SK-N-SH (cell line): ENCODE measurements at regions not wholly inside any gene's neighbourhood (a gene's known extent, or its start where the extent isn't known, plus 50 kb on each side); places are given as distances from the start of the nearest gene placed in this dataset.

Source experiments
- CHD2 ChIP-seq: fragments of 150-350 bp; IDR thresholded peaks from 2 replicates; pipeline ENCODE4 v1.6.1; 2018; ENCODE audit warnings: low read length; ENCODE audit not compliant: partially characterized antibody
- EP300 ChIP-seq, 2 experiments: IDR thresholded peaks; 2 replicates each; pipeline versions ENCODE4 v1.4.0 to v1.6.1; 2012; ENCODE audit warnings: borderline replicate concordance in 1 of 2, low read depth in 1 of 2, low read length in 1 of 2
- EZH2phosphoT487 ChIP-seq: fragments of 200-600 bp; sonication (generic); IDR thresholded peaks from 2 replicates; pipeline ENCODE4 v1.6.1; 2017; ENCODE audit warnings: low read depth, mixed run types, mild to moderate bottlenecking, antibody characterized with exemption, moderate library complexity, borderline replicate concordance
- POLR2AphosphoS5 ChIP-seq: IDR thresholded peaks from 2 replicates; pipeline ENCODE4 v1.6.1; 2012; ENCODE audit warnings: low read depth, low read length
- RAD21 ChIP-seq: IDR thresholded peaks from 2 replicates; pipeline ENCODE4 v1.6.1; 2012; ENCODE audit warnings: mild to moderate bottlenecking, low read length
- TF ChIP-seq, protein P1 (sequence below): fragments of 200-600 bp; sonication (generic); IDR thresholded peaks from 2 replicates; pipeline ENCODE4 v1.6.1; 2017; ENCODE audit warnings: antibody characterized with exemption, mild to moderate bottlenecking, moderate library complexity
- TF ChIP-seq, protein P2 (sequence below): IDR thresholded peaks from 2 replicates; pipeline ENCODE4 v1.6.1; 2012; ENCODE audit warnings: mild to moderate bottlenecking, low read depth, low read length, moderate library complexity
- TF ChIP-seq, protein P3 (sequence below): IDR thresholded peaks from 2 replicates; pipeline ENCODE4 v1.4.0; 2012; ENCODE audit warnings: low read depth, borderline replicate concordance

DNA sequence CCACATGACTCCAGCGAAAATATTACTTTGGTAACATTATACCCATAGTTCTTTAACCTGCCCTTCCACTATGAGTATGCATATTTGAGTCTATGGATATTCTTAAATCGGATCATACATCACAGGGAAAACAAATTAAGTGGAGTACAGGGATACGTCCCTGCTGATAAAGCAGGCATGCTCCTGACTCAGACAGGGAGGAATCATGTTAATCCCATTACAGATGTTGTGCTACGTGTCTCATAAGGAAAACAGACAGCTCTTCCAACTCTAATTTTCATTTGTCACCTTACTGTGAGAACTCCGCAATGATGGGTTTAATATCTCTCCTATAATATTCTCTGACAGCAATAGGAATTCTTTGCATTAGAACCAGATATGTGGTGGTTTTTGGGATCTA lies 469.5 kb upstream of the POM121L12 start:
- TF ChIP-seq, protein P1, sequence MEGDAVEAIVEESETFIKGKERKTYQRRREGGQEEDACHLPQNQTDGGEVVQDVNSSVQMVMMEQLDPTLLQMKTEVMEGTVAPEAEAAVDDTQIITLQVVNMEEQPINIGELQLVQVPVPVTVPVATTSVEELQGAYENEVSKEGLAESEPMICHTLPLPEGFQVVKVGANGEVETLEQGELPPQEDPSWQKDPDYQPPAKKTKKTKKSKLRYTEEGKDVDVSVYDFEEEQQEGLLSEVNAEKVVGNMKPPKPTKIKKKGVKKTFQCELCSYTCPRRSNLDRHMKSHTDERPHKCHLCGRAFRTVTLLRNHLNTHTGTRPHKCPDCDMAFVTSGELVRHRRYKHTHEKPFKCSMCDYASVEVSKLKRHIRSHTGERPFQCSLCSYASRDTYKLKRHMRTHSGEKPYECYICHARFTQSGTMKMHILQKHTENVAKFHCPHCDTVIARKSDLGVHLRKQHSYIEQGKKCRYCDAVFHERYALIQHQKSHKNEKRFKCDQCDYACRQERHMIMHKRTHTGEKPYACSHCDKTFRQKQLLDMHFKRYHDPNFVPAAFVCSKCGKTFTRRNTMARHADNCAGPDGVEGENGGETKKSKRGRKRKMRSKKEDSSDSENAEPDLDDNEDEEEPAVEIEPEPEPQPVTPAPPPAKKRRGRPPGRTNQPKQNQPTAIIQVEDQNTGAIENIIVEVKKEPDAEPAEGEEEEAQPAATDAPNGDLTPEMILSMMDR = no peak
- TF ChIP-seq EP300 (IDR thresholded peaks at IDR 0.05; ENCODE audit: borderline replicate concordance in 1 of 2, low read depth in 1 of 2, low read length in 1 of 2) (no peak), EZH2phosphoT487 (no peak), RAD21 (no peak), POLR2AphosphoS5 (no peak), CHD2 (no peak)
- TF ChIP-seq, protein P2, sequence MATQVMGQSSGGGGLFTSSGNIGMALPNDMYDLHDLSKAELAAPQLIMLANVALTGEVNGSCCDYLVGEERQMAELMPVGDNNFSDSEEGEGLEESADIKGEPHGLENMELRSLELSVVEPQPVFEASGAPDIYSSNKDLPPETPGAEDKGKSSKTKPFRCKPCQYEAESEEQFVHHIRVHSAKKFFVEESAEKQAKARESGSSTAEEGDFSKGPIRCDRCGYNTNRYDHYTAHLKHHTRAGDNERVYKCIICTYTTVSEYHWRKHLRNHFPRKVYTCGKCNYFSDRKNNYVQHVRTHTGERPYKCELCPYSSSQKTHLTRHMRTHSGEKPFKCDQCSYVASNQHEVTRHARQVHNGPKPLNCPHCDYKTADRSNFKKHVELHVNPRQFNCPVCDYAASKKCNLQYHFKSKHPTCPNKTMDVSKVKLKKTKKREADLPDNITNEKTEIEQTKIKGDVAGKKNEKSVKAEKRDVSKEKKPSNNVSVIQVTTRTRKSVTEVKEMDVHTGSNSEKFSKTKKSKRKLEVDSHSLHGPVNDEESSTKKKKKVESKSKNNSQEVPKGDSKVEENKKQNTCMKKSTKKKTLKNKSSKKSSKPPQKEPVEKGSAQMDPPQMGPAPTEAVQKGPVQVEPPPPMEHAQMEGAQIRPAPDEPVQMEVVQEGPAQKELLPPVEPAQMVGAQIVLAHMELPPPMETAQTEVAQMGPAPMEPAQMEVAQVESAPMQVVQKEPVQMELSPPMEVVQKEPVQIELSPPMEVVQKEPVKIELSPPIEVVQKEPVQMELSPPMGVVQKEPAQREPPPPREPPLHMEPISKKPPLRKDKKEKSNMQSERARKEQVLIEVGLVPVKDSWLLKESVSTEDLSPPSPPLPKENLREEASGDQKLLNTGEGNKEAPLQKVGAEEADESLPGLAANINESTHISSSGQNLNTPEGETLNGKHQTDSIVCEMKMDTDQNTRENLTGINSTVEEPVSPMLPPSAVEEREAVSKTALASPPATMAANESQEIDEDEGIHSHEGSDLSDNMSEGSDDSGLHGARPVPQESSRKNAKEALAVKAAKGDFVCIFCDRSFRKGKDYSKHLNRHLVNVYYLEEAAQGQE = no peak
- TF ChIP-seq, protein P3, sequence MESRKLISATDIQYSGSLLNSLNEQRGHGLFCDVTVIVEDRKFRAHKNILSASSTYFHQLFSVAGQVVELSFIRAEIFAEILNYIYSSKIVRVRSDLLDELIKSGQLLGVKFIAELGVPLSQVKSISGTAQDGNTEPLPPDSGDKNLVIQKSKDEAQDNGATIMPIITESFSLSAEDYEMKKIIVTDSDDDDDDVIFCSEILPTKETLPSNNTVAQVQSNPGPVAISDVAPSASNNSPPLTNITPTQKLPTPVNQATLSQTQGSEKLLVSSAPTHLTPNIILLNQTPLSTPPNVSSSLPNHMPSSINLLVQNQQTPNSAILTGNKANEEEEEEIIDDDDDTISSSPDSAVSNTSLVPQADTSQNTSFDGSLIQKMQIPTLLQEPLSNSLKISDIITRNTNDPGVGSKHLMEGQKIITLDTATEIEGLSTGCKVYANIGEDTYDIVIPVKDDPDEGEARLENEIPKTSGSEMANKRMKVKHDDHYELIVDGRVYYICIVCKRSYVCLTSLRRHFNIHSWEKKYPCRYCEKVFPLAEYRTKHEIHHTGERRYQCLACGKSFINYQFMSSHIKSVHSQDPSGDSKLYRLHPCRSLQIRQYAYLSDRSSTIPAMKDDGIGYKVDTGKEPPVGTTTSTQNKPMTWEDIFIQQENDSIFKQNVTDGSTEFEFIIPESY = no peak
